ENCODE measurements at regions not wholly inside any gene's neighbourhood (a gene's known extent, or its start where the extent isn't known, plus 50 kb on each side); places are given as distances from the start of the nearest gene placed in this dataset.

DNA sequence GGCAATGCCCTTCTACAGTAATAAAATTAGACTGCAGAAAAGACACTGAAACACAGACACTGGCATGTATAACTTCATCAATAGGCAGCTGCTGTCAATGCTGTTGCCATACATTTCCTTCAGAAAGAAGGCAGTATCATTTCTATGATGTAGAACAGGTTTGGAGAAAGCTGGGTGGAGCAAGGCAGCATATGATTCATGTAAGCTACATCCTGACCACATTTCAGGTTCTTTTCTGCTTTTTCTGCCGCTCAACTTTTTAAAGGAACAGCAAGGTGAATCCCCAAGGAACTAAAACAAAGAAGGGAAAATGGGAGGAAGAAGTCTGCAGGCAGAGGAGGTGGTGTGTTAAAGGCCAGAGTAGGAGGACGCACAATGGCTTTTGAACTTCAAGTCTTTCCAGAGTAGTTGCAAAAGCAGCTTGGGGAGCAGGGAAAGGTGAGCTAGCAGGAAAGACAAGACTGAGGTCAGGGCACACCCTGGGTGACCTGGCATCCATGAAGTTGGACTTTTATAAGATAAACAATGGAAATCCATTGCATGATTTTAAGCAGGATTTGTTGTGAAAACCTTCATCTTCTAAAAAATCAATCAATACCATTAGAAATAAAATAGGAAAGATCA lies 142.1 kb downstream of the MED10 start:
- Histone ChIP-seq H3K9ac (ENCODE audit: extremely low read depth, insufficient read length, low read length) (no peak overlapping the region), H2BK15ac (ENCODE audit: low read depth, low read length) (no peak overlapping the region), H3T11ph (ENCODE audit: low read length) (no peak overlapping the region), H3K56ac (ENCODE audit: insufficient read length, low read depth, low read length) (no peak overlapping the region), H2BK120ac (ENCODE audit: low read depth, low read length, poor library complexity, severe bottlenecking) (no peak overlapping the region), H3K9me3 (ENCODE audit: control insufficient read depth, low read depth, low read length) (no peaks in the 10 kb centered on the region), H4K91ac (ENCODE audit: insufficient read length, low read depth, low read length) (no peak overlapping the region), H4K8ac (replicated peaks; ENCODE audit: insufficient read length, low read depth, low read length) (no peak overlapping the region), H2BK20ac (ENCODE audit: low read depth, low read length, poor library complexity, severe bottlenecking) (no peak overlapping the region), H3K27ac (ENCODE audit: insufficient read length, low read depth, low read length) (no peak overlapping the region), H3K4me2 (ENCODE audit: insufficient read depth, insufficient read length, low read length) (no peak overlapping the region), H3K27me3 (ENCODE audit: insufficient read depth, low read length) (no peaks in the 10 kb centered on the region), H2AFZ (ENCODE audit: low read length) (no peak overlapping the region), H3K79me2 (ENCODE audit: insufficient read depth, low read length) (no peaks in the 10 kb centered on the region), H4K20me1 (ENCODE audit: control insufficient read depth, insufficient read depth, insufficient read length) (no peaks in the 10 kb centered on the region), H3K14ac (ENCODE audit: insufficient read depth, low read length) (no peak overlapping the region), H3K4me1 (ENCODE audit: insufficient read depth, low read length) (no peaks in the 10 kb centered on the region), H3K4ac (ENCODE audit: low read depth, low read length) (no peak overlapping the region), H2BK12ac (ENCODE audit: insufficient read length, low read depth, low read length) (no peak overlapping the region), H3K23ac (ENCODE audit: insufficient read length, low read depth, low read length) (no peak overlapping the region), H2AK5ac (ENCODE audit: insufficient read length, low read length) (no peak overlapping the region), H4K5ac (ENCODE audit: insufficient read length, low read depth, low read length) (no peak overlapping the region), H3K79me1 (ENCODE audit: insufficient read depth, low read depth, low read length, poor library complexity, severe bottlenecking) (no peaks in the 10 kb centered on the region), H3K23me2 (ENCODE audit: insufficient read length, low read depth, low read length, poor library complexity, severe bottlenecking) (no peaks in the 10 kb centered on the region), H3K18ac (ENCODE audit: insufficient read length, low read depth, low read length) (no peak overlapping the region), H2BK5ac (ENCODE audit: insufficient read length, low read length) (no peak overlapping the region)
- no peak for DNase-seq
- TF ChIP-seq, protein P1, sequence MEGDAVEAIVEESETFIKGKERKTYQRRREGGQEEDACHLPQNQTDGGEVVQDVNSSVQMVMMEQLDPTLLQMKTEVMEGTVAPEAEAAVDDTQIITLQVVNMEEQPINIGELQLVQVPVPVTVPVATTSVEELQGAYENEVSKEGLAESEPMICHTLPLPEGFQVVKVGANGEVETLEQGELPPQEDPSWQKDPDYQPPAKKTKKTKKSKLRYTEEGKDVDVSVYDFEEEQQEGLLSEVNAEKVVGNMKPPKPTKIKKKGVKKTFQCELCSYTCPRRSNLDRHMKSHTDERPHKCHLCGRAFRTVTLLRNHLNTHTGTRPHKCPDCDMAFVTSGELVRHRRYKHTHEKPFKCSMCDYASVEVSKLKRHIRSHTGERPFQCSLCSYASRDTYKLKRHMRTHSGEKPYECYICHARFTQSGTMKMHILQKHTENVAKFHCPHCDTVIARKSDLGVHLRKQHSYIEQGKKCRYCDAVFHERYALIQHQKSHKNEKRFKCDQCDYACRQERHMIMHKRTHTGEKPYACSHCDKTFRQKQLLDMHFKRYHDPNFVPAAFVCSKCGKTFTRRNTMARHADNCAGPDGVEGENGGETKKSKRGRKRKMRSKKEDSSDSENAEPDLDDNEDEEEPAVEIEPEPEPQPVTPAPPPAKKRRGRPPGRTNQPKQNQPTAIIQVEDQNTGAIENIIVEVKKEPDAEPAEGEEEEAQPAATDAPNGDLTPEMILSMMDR (conservative IDR thresholded peaks at IDR 0.05), result no peak
- Mint-ChIP-seq H3K27ac (no peak overlapping the region), H3K4me1 (peaks cover 3 to 8% of the 10 kb centered on the region in 2 experiments), H3K27me3 (ENCODE audit: low read depth) (peaks cover 11% of the 10 kb centered on the region), H3K9me3 (peaks cover 8 to 15% of the 10 kb centered on the region in 2 experiments; a peak in 4 of 5 replicates), H3K36me3 (ENCODE audit: insufficient read depth in 1 of 3, low read depth in 3 of 3) (no peaks in the 10 kb centered on the region; a peak in 1 of 7 replicates), H3K4me3 (no peak overlapping the region)
- no CpG with 5 or more reads among the region's 2 CpGs for WGBS (ENCODE audit: extremely low coverage, insufficient read length, low lambda C conversion rate)
